ENCODE measurements at regions not wholly inside any gene's neighbourhood (a gene's known extent, or its start where the extent isn't known, plus 50 kb on each side); places are given as distances from the start of the nearest gene placed in this dataset.

DNA sequence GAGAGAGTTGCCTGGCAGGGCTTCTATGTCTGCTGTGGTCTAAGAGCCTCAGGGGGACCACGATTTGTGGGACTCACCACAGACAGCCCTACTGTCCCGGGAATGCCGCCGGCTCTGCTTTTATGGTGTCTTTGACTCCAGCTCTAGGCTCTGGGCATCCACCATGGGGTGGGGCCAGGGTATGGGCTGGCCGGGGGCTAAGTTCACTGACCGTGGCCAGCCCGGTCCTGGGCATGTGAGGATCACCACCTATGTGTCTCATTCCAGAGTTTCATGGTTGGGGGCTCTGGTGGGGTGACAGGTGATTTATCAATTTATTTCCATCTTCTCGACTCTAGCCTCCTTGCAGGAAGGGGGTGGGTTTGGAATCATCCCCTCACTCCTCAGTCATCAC is 139.4 kb downstream of the GADD45G start:
- peaks cover 79% of the 10 kb centered on the region for H3K4me1 ChIP-seq (ENCODE audit: insufficient read depth, low read length, poor library complexity, severe bottlenecking)
- peak overlapping the region; percentile 73 for H2AFZ ChIP-seq (ENCODE audit: low read length)
- H3K27ac ChIP-seq (ENCODE audit: low read depth, low read length, poor library complexity, severe bottlenecking), result peak overlapping the region; percentile 93
- H3K9me3 ChIP-seq (ENCODE audit: low read length), result no peaks in the 10 kb centered on the region
- CTCF ChIA-PET (ENCODE audit: unreplicated experiment), result interaction anchor here (1.0 kb wide), 2 partner anchors 10 to 72 kb away, joined by 3 read pairs; no protein-coding TSS in a partner anchor
- no peak overlapping the region for H3K4me3 ChIP-seq (ENCODE audit: low read depth, low read length, poor library complexity, severe bottlenecking)
- H4K20me1 ChIP-seq (ENCODE audit: insufficient read depth, low read length), result no peaks in the 10 kb centered on the region
- peak overlapping the region; percentile 58 for H3K4me2 ChIP-seq (ENCODE audit: low read length)
- no peaks in the 10 kb centered on the region for H3K36me3 ChIP-seq (ENCODE audit: insufficient read depth, low read length)
- H3K79me2 ChIP-seq (ENCODE audit: insufficient read depth, low read depth, low read length), result no peaks in the 10 kb centered on the region
- POLR2A ChIA-PET, result interaction anchor here (0.9 to 2.4 kb wide), 6 partner anchors 8 to 1060 kb away, joined by 3 to 7 read pairs (median 5); no protein-coding TSS in a partner anchor
- TF ChIP-seq, protein P1, sequence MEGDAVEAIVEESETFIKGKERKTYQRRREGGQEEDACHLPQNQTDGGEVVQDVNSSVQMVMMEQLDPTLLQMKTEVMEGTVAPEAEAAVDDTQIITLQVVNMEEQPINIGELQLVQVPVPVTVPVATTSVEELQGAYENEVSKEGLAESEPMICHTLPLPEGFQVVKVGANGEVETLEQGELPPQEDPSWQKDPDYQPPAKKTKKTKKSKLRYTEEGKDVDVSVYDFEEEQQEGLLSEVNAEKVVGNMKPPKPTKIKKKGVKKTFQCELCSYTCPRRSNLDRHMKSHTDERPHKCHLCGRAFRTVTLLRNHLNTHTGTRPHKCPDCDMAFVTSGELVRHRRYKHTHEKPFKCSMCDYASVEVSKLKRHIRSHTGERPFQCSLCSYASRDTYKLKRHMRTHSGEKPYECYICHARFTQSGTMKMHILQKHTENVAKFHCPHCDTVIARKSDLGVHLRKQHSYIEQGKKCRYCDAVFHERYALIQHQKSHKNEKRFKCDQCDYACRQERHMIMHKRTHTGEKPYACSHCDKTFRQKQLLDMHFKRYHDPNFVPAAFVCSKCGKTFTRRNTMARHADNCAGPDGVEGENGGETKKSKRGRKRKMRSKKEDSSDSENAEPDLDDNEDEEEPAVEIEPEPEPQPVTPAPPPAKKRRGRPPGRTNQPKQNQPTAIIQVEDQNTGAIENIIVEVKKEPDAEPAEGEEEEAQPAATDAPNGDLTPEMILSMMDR (conservative IDR thresholded peaks at IDR 0.05; ENCODE audit: low read length), result no peak
- no peak for TF ChIP-seq EZH2phosphoT487 (IDR thresholded peaks at IDR 0.05; ENCODE audit: borderline replicate concordance, low read depth, low read length)
- intact Hi-C loops (cut with micrococcal nuclease; ENCODE audit: unreplicated experiment), result loop anchor here (5.0 to 10.0 kb wide), 3 partner anchors 142 to 1061 kb away; partner anchors contain the start of gene SYK
- no TSS peak for BruUV-seq (replicated peaks)
- no peaks in the 10 kb centered on the region for H3K9me2 ChIP-seq (ENCODE audit: insufficient read depth, low read length)
- DNase-seq (ENCODE audit: low spot score), result no peak

DNA sequence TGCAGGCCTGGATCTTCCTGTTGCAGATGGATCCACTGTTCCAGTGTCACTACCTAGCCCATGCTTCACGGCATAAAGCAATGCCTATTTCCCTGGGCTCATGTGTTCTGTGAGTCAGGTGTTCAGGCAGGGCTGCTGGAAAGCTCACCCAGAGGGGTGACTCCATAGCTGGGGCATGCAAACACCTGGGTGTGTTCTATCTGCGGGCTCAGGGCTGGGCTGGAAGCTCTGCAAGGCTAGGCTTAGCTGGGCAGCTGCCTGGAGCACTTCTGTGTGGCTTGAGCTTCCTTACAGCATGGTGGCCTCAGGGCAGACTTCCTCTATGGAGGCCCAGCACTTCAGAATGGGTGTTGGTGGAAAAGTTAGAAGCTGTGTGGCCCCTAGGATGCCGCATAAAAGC is 139.9 kb downstream of the GADD45G start:
- peaks cover 74% of the 10 kb centered on the region for H3K4me1 ChIP-seq (ENCODE audit: insufficient read depth, low read length, poor library complexity, severe bottlenecking)
- no peaks in the 10 kb centered on the region for H4K20me1 ChIP-seq (ENCODE audit: insufficient read depth, low read length)
- no peaks in the 10 kb centered on the region for H3K9me2 ChIP-seq (ENCODE audit: insufficient read depth, low read length)
- no peaks in the 10 kb centered on the region for H3K36me3 ChIP-seq (ENCODE audit: insufficient read depth, low read length)
- TF ChIP-seq, protein P1 (conservative IDR thresholded peaks at IDR 0.05; ENCODE audit: low read length), result no peak
- TF ChIP-seq EZH2phosphoT487 (IDR thresholded peaks at IDR 0.05; ENCODE audit: borderline replicate concordance, low read depth, low read length), result no peak
- BruUV-seq (replicated peaks), result no TSS peak
- no peaks in the 10 kb centered on the region for H3K9me3 ChIP-seq (ENCODE audit: low read length)
- H2AFZ ChIP-seq (ENCODE audit: low read length), result peak overlapping the region; percentile 73; the same call in 1 of the 2 replicates
- H3K4me3 ChIP-seq (ENCODE audit: low read depth, low read length, poor library complexity, severe bottlenecking), result no peak overlapping the region
- H3K27ac ChIP-seq (ENCODE audit: low read depth, low read length, poor library complexity, severe bottlenecking), result peak overlapping the region; percentile 93
- DNase-seq (ENCODE audit: low spot score), result peak; percentile 42
- H3K4me2 ChIP-seq (ENCODE audit: low read length), result no peak overlapping the region
- H3K79me2 ChIP-seq (ENCODE audit: insufficient read depth, low read depth, low read length), result no peaks in the 10 kb centered on the region
- ChIA-PET POLR2A (interaction anchor here (0.6 to 2.4 kb wide), 3 partner anchors 20 to 1057 kb away, joined by 3 to 6 read pairs (median 3); no protein-coding TSS in a partner anchor), CTCF (ENCODE audit: unreplicated experiment) (interaction anchor here (1.0 kb wide), 1 partner anchor 10 kb away, joined by 3 read pairs; no protein-coding TSS in a partner anchor)
- intact Hi-C loops (cut with micrococcal nuclease; ENCODE audit: unreplicated experiment), result loop anchor here (5.0 to 10.0 kb wide), 3 partner anchors 142 to 1060 kb away; partner anchors contain the start of gene SYK

All from OCI-LY7 (cell line).